Peyer's patch (tissue), 4 donors: ENCODE measurements at regions not wholly inside any gene's neighbourhood (a gene's known extent, or its start where the extent isn't known, plus 50 kb on each side); places are given as distances from the start of the nearest gene placed in this dataset.

Experiments
- CTCF ChIP-seq, 6 experiments: fragments of 450-650 bp in 4 of 6; fragments of 200-600 bp in 2 of 6; sonication (generic) in 1 of 6; IDR thresholded peaks; one replicate each; pipeline ENCODE4 v1.5.1; 2017 to 2019; ENCODE audit warnings: antibody characterized with exemption in 6 of 6, mild to moderate bottlenecking in 3 of 6, moderate library complexity in 1 of 6
- POLR2A ChIP-seq, 2 donors: fragments of 450-650 bp; IDR thresholded peaks; one replicate each; pipeline ENCODE4 v1.5.1; 2017; ENCODE audit warnings: antibody characterized with exemption in 2 of 2, mild to moderate bottlenecking in 2 of 2, moderate library complexity in 2 of 2

GRCh38 chrX:43373032-43373431, 283.1 kb upstream of the MAOA start:
- TF ChIP-seq CTCF (IDR thresholded peaks at IDR 0.05) (no peak), POLR2A (IDR thresholded peaks at IDR 0.05) (no peak)
